HEK293T (cell line): ENCODE measurements at regions not wholly inside any gene's neighbourhood (a gene's known extent, or its start where the extent isn't known, plus 50 kb on each side); places are given as distances from the start of the nearest gene placed in this dataset.

Experiments
- CTCF ChIA-PET: fragments of 350-600 bp; formaldehyde crosslinking; extraction: SDS; loops from one replicate; lab custom pipeline; 2021; ENCODE audit warnings: antibody characterized with exemption, inconsistent platforms; lab: Yijun Ruan, JAX
- POLR2A ChIA-PET: fragments of 350-600 bp; formaldehyde crosslinking; extraction: SDS; loops from one replicate; lab custom pipeline; 2020; ENCODE audit warnings: antibody characterized with exemption, inconsistent platforms; lab: Yijun Ruan, JAX
- DNase-seq: peaks from one replicate; pipeline ENCODE4 v3.0.0; 2012; ENCODE audit warnings: mixed read lengths; ENCODE audit errors: extremely low spot score
- ARNT ChIP-seq: fragments of 450-650 bp; IDR thresholded peaks from 2 replicates; pipeline ENCODE4 v1.6.1; 2017; ENCODE audit warnings: mild to moderate bottlenecking
- BHLHE40 ChIP-seq: fragments of 450-650 bp; IDR thresholded peaks from 2 replicates; pipeline ENCODE4 v1.6.1; 2016; ENCODE audit warnings: mild to moderate bottlenecking, moderate library complexity, borderline replicate concordance
- CTBP1 ChIP-seq: fragments of 450-650 bp; IDR thresholded peaks from 2 replicates; pipeline ENCODE4 v1.6.1; 2016; ENCODE audit warnings: borderline replicate concordance
- ELF4 ChIP-seq: fragments of 450-650 bp; IDR thresholded peaks from 2 replicates; pipeline ENCODE4 v1.6.1; 2017; ENCODE audit warnings: antibody characterized with exemption
- FOXA1 ChIP-seq: fragments of 450-650 bp; IDR thresholded peaks from 2 replicates; pipeline ENCODE4 v1.6.1; 2016; ENCODE audit warnings: mild to moderate bottlenecking
- FOXK2 ChIP-seq: fragments of 450-650 bp; IDR thresholded peaks from 2 replicates; pipeline ENCODE4 v1.6.1; 2016; ENCODE audit warnings: mild to moderate bottlenecking
- FOXM1 ChIP-seq: fragments of 450-650 bp; IDR thresholded peaks from 2 replicates; pipeline ENCODE4 v1.6.1; 2017; ENCODE audit warnings: mild to moderate bottlenecking, borderline replicate concordance
- HDGF ChIP-seq: fragments of 450-650 bp; IDR thresholded peaks from 2 replicates; pipeline ENCODE4 v1.6.1; 2017; ENCODE audit warnings: antibody characterized with exemption, borderline replicate concordance
- L3MBTL2 ChIP-seq: fragments of 450-650 bp; conservative IDR thresholded peaks from 2 replicates; pipeline ENCODE4 v1.6.1; 2016; ENCODE audit warnings: mild to moderate bottlenecking
- LEF1 ChIP-seq: fragments of 450-650 bp; IDR thresholded peaks from 2 replicates; pipeline ENCODE4 v1.6.1; 2017; ENCODE audit warnings: mild to moderate bottlenecking, borderline replicate concordance
- NFRKB ChIP-seq: fragments of 450-650 bp; IDR thresholded peaks from 2 replicates; pipeline ENCODE4 v1.6.1; 2016; ENCODE audit warnings: mild to moderate bottlenecking, moderate library complexity
- PKNOX1 ChIP-seq: fragments of 450-650 bp; IDR thresholded peaks from 2 replicates; pipeline ENCODE4 v1.6.1; 2016
- SP1 ChIP-seq: fragments of 450-650 bp; IDR thresholded peaks from 2 replicates; pipeline ENCODE4 v1.6.1; 2017
- SUZ12 ChIP-seq: fragments of 450-650 bp; IDR thresholded peaks from 2 replicates; pipeline ENCODE4 v1.6.1; 2016; ENCODE audit warnings: mild to moderate bottlenecking
- TARDBP ChIP-seq: fragments of 450-650 bp; IDR thresholded peaks from 2 replicates; pipeline ENCODE4 v1.6.1; 2016
- ZNF384 ChIP-seq: fragments of 450-650 bp; IDR thresholded peaks from 2 replicates; pipeline ENCODE4 v1.6.1; 2016

- DNase-seq: no peak
- no peak for TF ChIP-seq ELF4
- TF ChIP-seq TARDBP: no peak
- no peak for TF ChIP-seq FOXA1
- no peak for TF ChIP-seq BHLHE40
- TF ChIP-seq ARNT: no peak
- no peak for TF ChIP-seq FOXK2
- TF ChIP-seq SP1: no peak
- TF ChIP-seq ZNF384: no peak
- TF ChIP-seq SUZ12: no peak
- no peak for TF ChIP-seq LEF1
- TF ChIP-seq CTBP1: no peak
- no peak for TF ChIP-seq FOXM1
- TF ChIP-seq PKNOX1: no peak
- ChIA-PET POLR2A (no interaction called here), CTCF (no interaction called here)
Measured at GRCh38 chr13:90233933-90234672, 1113.4 kb upstream of the MIR17HG start.

- POLR2A ChIA-PET: no interaction called here
- TF ChIP-seq SP1 (no peak), FOXM1 (no peak), LEF1 (no peak), L3MBTL2 (no peak), NFRKB (no peak), HDGF (no peak), ARNT (no peak), ZNF384 (no peak), BHLHE40 (no peak), PKNOX1 (no peak), FOXA1 (no peak), ELF4 (no peak), TARDBP (no peak)
- CTCF ChIA-PET: interaction anchor here (0.8 kb wide), 1 partner anchor 9 kb away, joined by 4 read pairs; no protein-coding TSS in a partner anchor
- DNase-seq: no peak
Measured at GRCh38 chr13:90237852-90238251, 1109.6 kb upstream of the MIR17HG start.

GRCh38 chr13:90238413-90238812 is 1109.1 kb upstream of the MIR17HG start:
- DNase-seq: no peak
- CTCF ChIA-PET: no interaction called here
- TF ChIP-seq NFRKB (no peak), FOXM1 (no peak), ARNT (no peak), L3MBTL2 (no peak), FOXA1 (no peak), SUZ12 (no peak), HDGF (no peak), FOXK2 (no peak), LEF1 (no peak), BHLHE40 (no peak), TARDBP (no peak), PKNOX1 (no peak), SP1 (no peak)
- POLR2A ChIA-PET: no interaction called here

- ChIA-PET CTCF (interaction anchor here (0.6 kb wide), 1 partner anchor 24 kb away, joined by 5 read pairs; no protein-coding TSS in a partner anchor), POLR2A (no interaction called here)
- DNase-seq: no peak
- TF ChIP-seq SUZ12 (no peak), FOXK2 (no peak), LEF1 (no peak), ARNT (no peak), BHLHE40 (no peak), HDGF (no peak), SP1 (no peak), ZNF384 (no peak)
Measured at GRCh38 chr13:90239130-90239529, 1108.4 kb upstream of the MIR17HG start.

GRCh38 chr13:90246005-90246404 is 1101.5 kb upstream of the MIR17HG start:
- ChIA-PET POLR2A (no interaction called here), CTCF (no interaction called here)
- no peak for DNase-seq
- TF ChIP-seq ELF4 (no peak), LEF1 (no peak), CTBP1 (no peak), L3MBTL2 (no peak)

- POLR2A ChIA-PET: no interaction called here
- CTCF ChIA-PET: interaction anchor here (0.6 kb wide), 1 partner anchor 9 kb away, joined by 4 read pairs; no protein-coding TSS in a partner anchor
- no peak for TF ChIP-seq ELF4
- no peak for TF ChIP-seq FOXM1
- no peak for TF ChIP-seq BHLHE40
- TF ChIP-seq SUZ12: no peak
- TF ChIP-seq TARDBP: no peak
- TF ChIP-seq SP1: no peak
- TF ChIP-seq CTBP1: no peak
- no peak for TF ChIP-seq ARNT
- TF ChIP-seq FOXK2: no peak
- no peak for TF ChIP-seq NFRKB
- no peak for TF ChIP-seq PKNOX1
- TF ChIP-seq HDGF: no peak
- TF ChIP-seq FOXA1: no peak
- no peak for TF ChIP-seq L3MBTL2
- no peak for TF ChIP-seq ZNF384
- TF ChIP-seq LEF1: no peak
- DNase-seq: no peak
Measured at GRCh38 chr13:90246687-90247345, 1100.7 kb upstream of the MIR17HG start.
